IPS-20b (cell line): ENCODE measurements at regions not wholly inside any gene's neighbourhood (a gene's known extent, or its start where the extent isn't known, plus 50 kb on each side); places are given as distances from the start of the nearest gene placed in this dataset.

Source experiments
- H3K27ac ChIP-seq: one replicate; pipeline ENCODE4 v1.5.1; 2013; ENCODE audit warnings: low read length
- H3K27me3 ChIP-seq: 2 replicates; pipeline ENCODE4 v1.6.1; 2013; ENCODE audit warnings: mild to moderate bottlenecking, low read length, inconsistent platforms; ENCODE audit not compliant: insufficient read depth
- H3K36me3 ChIP-seq: 2 replicates; pipeline ENCODE4 v1.6.1; 2013; ENCODE audit warnings: low read depth, mild to moderate bottlenecking, inconsistent platforms, low read length, moderate library complexity; ENCODE audit not compliant: insufficient read depth
- H3K4me1 ChIP-seq: 2 replicates; pipeline ENCODE4 v1.6.1; 2013; ENCODE audit warnings: mild to moderate bottlenecking, control low read depth, inconsistent platforms, low read length, moderate library complexity; ENCODE audit not compliant: insufficient read depth
- H3K4me3 ChIP-seq: 2 replicates; pipeline ENCODE4 v1.5.1; 2013; ENCODE audit warnings: mild to moderate bottlenecking, low read length, inconsistent platforms
- H3K9ac ChIP-seq: 2 replicates; pipeline ENCODE4 v1.6.1; 2013; ENCODE audit warnings: low read depth, mild to moderate bottlenecking, inconsistent platforms, low read length, moderate library complexity
- H3K9me3 ChIP-seq: 2 replicates; pipeline ENCODE4 v1.6.1; 2013; ENCODE audit warnings: mild to moderate bottlenecking, low read depth, low read length, inconsistent platforms; ENCODE audit not compliant: insufficient read depth

- Histone ChIP-seq H3K27me3 (no peaks in the 10 kb centered on the region), H3K36me3 (no peaks in the 10 kb centered on the region), H3K9me3 (no peaks in the 10 kb centered on the region), H3K9ac (no peak overlapping the region), H3K4me3 (no peak overlapping the region), H3K4me1 (0 out of 2 replicates have a peak, but pooled peaks cover 7% of the 10 kb centered on the region), H3K27ac (no peak overlapping the region)
Observed at GRCh38 chr3:55191911-55192775, 264.3 kb upstream of the LRTM1 start.

- Histone ChIP-seq H3K36me3 (no peaks in the 10 kb centered on the region), H3K4me1 (0 out of 2 replicates have a peak, but pooled peaks cover 7% of the 10 kb centered on the region), H3K4me3 (no peak overlapping the region), H3K9me3 (no peaks in the 10 kb centered on the region), H3K27ac (no peak overlapping the region), H3K27me3 (no peaks in the 10 kb centered on the region), H3K9ac (no peak overlapping the region)
Observed at GRCh38 chr3:55190331-55190730, 262.5 kb upstream of the LRTM1 start.

GRCh38 chr3:55189359-55189801, 261.5 kb upstream of the LRTM1 start:
- no peaks in the 10 kb centered on the region for H3K9me3 ChIP-seq
- no peaks in the 10 kb centered on the region for H3K36me3 ChIP-seq
- no peak overlapping the region for H3K9ac ChIP-seq
- H3K4me1 ChIP-seq, result 0 out of 2 replicates have a peak, but pooled peaks cover 7% of the 10 kb centered on the region
- no peak overlapping the region for H3K27ac ChIP-seq
- H3K4me3 ChIP-seq, result no peak overlapping the region
- no peaks in the 10 kb centered on the region for H3K27me3 ChIP-seq

GRCh38 chr3:55185380-55185779, 257.5 kb upstream of the LRTM1 start:
- no peak overlapping the region for H3K9ac ChIP-seq
- no peaks in the 10 kb centered on the region for H3K27me3 ChIP-seq
- no peaks in the 10 kb centered on the region for H3K36me3 ChIP-seq
- H3K4me1 ChIP-seq, result 0 out of 2 replicates have a peak, but pooled peaks cover 7% of the 10 kb centered on the region
- no peaks in the 10 kb centered on the region for H3K9me3 ChIP-seq
- no peak overlapping the region for H3K4me3 ChIP-seq
- no peak overlapping the region for H3K27ac ChIP-seq

GRCh38 chr3:55183201-55183600, 255.3 kb upstream of the LRTM1 start:
- Histone ChIP-seq H3K4me1 (no peaks in the 10 kb centered on the region), H3K4me3 (no peak overlapping the region), H3K27me3 (no peaks in the 10 kb centered on the region), H3K36me3 (no peaks in the 10 kb centered on the region), H3K27ac (no peak overlapping the region), H3K9ac (no peak overlapping the region), H3K9me3 (no peaks in the 10 kb centered on the region)

- H3K27ac ChIP-seq, result no peak overlapping the region
- H3K27me3 ChIP-seq, result no peaks in the 10 kb centered on the region
- no peaks in the 10 kb centered on the region for H3K9me3 ChIP-seq
- H3K4me3 ChIP-seq, result no peak overlapping the region
- H3K9ac ChIP-seq, result no peak overlapping the region
- H3K36me3 ChIP-seq, result no peaks in the 10 kb centered on the region
- H3K4me1 ChIP-seq, result no peaks in the 10 kb centered on the region
Observed at GRCh38 chr3:55180936-55181535, 253.2 kb upstream of the LRTM1 start.

- no peaks in the 10 kb centered on the region for H3K36me3 ChIP-seq
- no peak overlapping the region for H3K27ac ChIP-seq
- H3K4me1 ChIP-seq, result no peaks in the 10 kb centered on the region
- no peaks in the 10 kb centered on the region for H3K9me3 ChIP-seq
- no peak overlapping the region for H3K4me3 ChIP-seq
- H3K27me3 ChIP-seq, result no peaks in the 10 kb centered on the region
- no peak overlapping the region for H3K9ac ChIP-seq
Observed at GRCh38 chr3:55180161-55180560, 252.3 kb upstream of the LRTM1 start.

- H3K27ac ChIP-seq, result no peak overlapping the region
- H3K27me3 ChIP-seq, result no peaks in the 10 kb centered on the region
- H3K4me1 ChIP-seq, result no peaks in the 10 kb centered on the region
- H3K36me3 ChIP-seq, result no peaks in the 10 kb centered on the region
- H3K9me3 ChIP-seq, result no peaks in the 10 kb centered on the region
- no peak overlapping the region for H3K4me3 ChIP-seq
- H3K9ac ChIP-seq, result no peak overlapping the region
Observed at GRCh38 chr3:55178336-55178735, 250.5 kb upstream of the LRTM1 start.

- H3K4me3 ChIP-seq, result no peak overlapping the region
- H3K27ac ChIP-seq, result no peak overlapping the region
- H3K36me3 ChIP-seq, result no peaks in the 10 kb centered on the region
- H3K9ac ChIP-seq, result no peak overlapping the region
- no peaks in the 10 kb centered on the region for H3K27me3 ChIP-seq
- no peaks in the 10 kb centered on the region for H3K9me3 ChIP-seq
- H3K4me1 ChIP-seq, result no peaks in the 10 kb centered on the region
Observed at GRCh38 chr3:55177749-55178148, 249.9 kb upstream of the LRTM1 start.

- Histone ChIP-seq H3K36me3 (no peaks in the 10 kb centered on the region), H3K9me3 (0 out of 2 replicates have a peak, but pooled peaks cover 5% of the 10 kb centered on the region), H3K9ac (no peak overlapping the region), H3K4me3 (no peak overlapping the region), H3K4me1 (no peaks in the 10 kb centered on the region), H3K27ac (no peak overlapping the region), H3K27me3 (no peaks in the 10 kb centered on the region)
Observed at GRCh38 chr3:55175423-55175822, 247.6 kb upstream of the LRTM1 start.

GRCh38 chr3:55174747-55175146, 246.9 kb upstream of the LRTM1 start:
- H3K27me3 ChIP-seq, result no peaks in the 10 kb centered on the region
- no peaks in the 10 kb centered on the region for H3K36me3 ChIP-seq
- H3K4me3 ChIP-seq, result no peak overlapping the region

GRCh38 chr3:55173504-55173903, 245.6 kb upstream of the LRTM1 start:
- Histone ChIP-seq H3K36me3 (no peaks in the 10 kb centered on the region), H3K4me1 (no peaks in the 10 kb centered on the region), H3K4me3 (no peak overlapping the region), H3K27ac (no peak overlapping the region), H3K9ac (no peak overlapping the region), H3K27me3 (no peaks in the 10 kb centered on the region), H3K9me3 (0 out of 2 replicates have a peak, but pooled peaks cover 5% of the 10 kb centered on the region)

More at GRCh38 chr3:55174747-55175146, 246.9 kb upstream of the LRTM1 start:
- Histone ChIP-seq H3K9me3 (0 out of 2 replicates have a peak, but pooled peaks cover 5% of the 10 kb centered on the region), H3K9ac (no peak overlapping the region), H3K4me1 (no peaks in the 10 kb centered on the region), H3K27ac (no peak overlapping the region)
